ENCODE measurements at regions not wholly inside any gene's neighbourhood (a gene's known extent, or its start where the extent isn't known, plus 50 kb on each side); places are given as distances from the start of the nearest gene placed in this dataset.

DNA sequence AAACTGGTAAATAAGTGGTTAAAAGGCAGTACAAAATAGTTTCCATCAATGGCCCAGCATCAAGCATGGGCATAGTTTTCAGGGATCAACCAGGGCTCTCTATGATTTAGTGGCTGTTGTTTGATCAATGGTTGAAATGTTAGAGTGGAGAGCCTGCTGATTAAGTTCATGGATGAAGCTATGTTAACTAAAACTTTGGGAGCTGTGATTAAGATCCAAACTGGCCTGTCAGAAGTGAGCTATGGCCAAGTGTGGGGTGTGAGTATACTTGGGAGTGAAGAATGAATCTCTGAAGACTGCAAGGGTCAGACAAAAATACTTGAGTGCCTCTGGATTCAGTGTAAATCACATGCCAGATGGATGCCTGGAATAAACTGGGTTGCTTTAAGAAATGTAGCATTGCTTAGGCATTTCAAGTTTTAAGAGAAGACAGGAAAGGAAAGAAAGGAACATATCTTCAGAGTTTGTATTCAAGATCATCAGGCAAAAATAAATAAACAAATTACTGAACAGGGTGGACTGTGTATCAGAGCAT lies 422.2 kb upstream of the ADAMTS9 start:
- ChIA-PET SMC1A (ENCODE audit: uncharacterized antibody, unreplicated experiment) (no interaction called here), POLR2A (no interaction called here), RAD21 (ENCODE audit: unreplicated experiment) (no interaction called here), CTCF (no interaction called here)
- DNase-seq (ENCODE audit: low read depth, low spot score) (no peak), FAIRE-seq (no peak), ATAC-seq (no peak)
- Histone ChIP-seq H3K9ac (ENCODE audit: control insufficient read depth, insufficient read depth, low read length) (no peak overlapping the region), H3K4me3 (no peak overlapping the region), H3K4me1 (ENCODE audit: control insufficient read depth, insufficient read depth, low read length) (no peaks in the 10 kb centered on the region), H3K27ac (ENCODE audit: control insufficient read depth, insufficient read depth) (no peak overlapping the region), H3K27me3 (replicated peaks in 1 of 2; ENCODE audit: control insufficient read depth in 2 of 2, insufficient read depth in 2 of 2, low read length in 1 of 2) (no peaks in the 10 kb centered on the region), H2AFZ (ENCODE audit: control insufficient read depth, low read depth, low read length) (no peak overlapping the region), H3K9me3 (replicated peaks; ENCODE audit: control insufficient read depth, insufficient read depth, low read length) (no peaks in the 10 kb centered on the region), H3K4me2 (ENCODE audit: control insufficient read depth, insufficient read depth) (no peak overlapping the region), H3K79me2 (ENCODE audit: control insufficient read depth, insufficient read depth, low read length) (no peaks in the 10 kb centered on the region), H3K36me3 (ENCODE audit: control insufficient read depth in 2 of 2, insufficient read depth in 2 of 2, low read length in 1 of 2) (no peaks in the 10 kb centered on the region), H4K20me1 (ENCODE audit: control insufficient read depth, insufficient read depth) (no peaks in the 10 kb centered on the region)
- BruUV-seq (replicated peaks), result no TSS peak
- in situ Hi-C loops (cut with MboI) (no loop called here), intact Hi-C loops (cut with micrococcal nuclease; ENCODE audit: unreplicated experiment) (no loop called here)
- TF ChIP-seq ZNF24 (IDR thresholded peaks at IDR 0.05) (no peak), ZBTB40 (IDR thresholded peaks at IDR 0.05; ENCODE audit: borderline replicate concordance) (no peak), NFXL1 (IDR thresholded peaks at IDR 0.05; ENCODE audit: borderline replicate concordance) (no peak), ZZZ3 (IDR thresholded peaks at IDR 0.05; ENCODE audit: control insufficient read depth, insufficient read length, low read depth) (no peak), ZNF687 (IDR thresholded peaks at IDR 0.05) (no peak), STAT1 (conservative IDR thresholded peaks at IDR 0.05) (no peak), STAT3 (IDR thresholded peaks at IDR 0.05; ENCODE audit: low read depth, low read length) (no peak)
- TF ChIP-seq, protein P1, sequence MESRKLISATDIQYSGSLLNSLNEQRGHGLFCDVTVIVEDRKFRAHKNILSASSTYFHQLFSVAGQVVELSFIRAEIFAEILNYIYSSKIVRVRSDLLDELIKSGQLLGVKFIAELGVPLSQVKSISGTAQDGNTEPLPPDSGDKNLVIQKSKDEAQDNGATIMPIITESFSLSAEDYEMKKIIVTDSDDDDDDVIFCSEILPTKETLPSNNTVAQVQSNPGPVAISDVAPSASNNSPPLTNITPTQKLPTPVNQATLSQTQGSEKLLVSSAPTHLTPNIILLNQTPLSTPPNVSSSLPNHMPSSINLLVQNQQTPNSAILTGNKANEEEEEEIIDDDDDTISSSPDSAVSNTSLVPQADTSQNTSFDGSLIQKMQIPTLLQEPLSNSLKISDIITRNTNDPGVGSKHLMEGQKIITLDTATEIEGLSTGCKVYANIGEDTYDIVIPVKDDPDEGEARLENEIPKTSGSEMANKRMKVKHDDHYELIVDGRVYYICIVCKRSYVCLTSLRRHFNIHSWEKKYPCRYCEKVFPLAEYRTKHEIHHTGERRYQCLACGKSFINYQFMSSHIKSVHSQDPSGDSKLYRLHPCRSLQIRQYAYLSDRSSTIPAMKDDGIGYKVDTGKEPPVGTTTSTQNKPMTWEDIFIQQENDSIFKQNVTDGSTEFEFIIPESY (IDR thresholded peaks at IDR 0.05), result no peak
- TF ChIP-seq, protein P2, sequence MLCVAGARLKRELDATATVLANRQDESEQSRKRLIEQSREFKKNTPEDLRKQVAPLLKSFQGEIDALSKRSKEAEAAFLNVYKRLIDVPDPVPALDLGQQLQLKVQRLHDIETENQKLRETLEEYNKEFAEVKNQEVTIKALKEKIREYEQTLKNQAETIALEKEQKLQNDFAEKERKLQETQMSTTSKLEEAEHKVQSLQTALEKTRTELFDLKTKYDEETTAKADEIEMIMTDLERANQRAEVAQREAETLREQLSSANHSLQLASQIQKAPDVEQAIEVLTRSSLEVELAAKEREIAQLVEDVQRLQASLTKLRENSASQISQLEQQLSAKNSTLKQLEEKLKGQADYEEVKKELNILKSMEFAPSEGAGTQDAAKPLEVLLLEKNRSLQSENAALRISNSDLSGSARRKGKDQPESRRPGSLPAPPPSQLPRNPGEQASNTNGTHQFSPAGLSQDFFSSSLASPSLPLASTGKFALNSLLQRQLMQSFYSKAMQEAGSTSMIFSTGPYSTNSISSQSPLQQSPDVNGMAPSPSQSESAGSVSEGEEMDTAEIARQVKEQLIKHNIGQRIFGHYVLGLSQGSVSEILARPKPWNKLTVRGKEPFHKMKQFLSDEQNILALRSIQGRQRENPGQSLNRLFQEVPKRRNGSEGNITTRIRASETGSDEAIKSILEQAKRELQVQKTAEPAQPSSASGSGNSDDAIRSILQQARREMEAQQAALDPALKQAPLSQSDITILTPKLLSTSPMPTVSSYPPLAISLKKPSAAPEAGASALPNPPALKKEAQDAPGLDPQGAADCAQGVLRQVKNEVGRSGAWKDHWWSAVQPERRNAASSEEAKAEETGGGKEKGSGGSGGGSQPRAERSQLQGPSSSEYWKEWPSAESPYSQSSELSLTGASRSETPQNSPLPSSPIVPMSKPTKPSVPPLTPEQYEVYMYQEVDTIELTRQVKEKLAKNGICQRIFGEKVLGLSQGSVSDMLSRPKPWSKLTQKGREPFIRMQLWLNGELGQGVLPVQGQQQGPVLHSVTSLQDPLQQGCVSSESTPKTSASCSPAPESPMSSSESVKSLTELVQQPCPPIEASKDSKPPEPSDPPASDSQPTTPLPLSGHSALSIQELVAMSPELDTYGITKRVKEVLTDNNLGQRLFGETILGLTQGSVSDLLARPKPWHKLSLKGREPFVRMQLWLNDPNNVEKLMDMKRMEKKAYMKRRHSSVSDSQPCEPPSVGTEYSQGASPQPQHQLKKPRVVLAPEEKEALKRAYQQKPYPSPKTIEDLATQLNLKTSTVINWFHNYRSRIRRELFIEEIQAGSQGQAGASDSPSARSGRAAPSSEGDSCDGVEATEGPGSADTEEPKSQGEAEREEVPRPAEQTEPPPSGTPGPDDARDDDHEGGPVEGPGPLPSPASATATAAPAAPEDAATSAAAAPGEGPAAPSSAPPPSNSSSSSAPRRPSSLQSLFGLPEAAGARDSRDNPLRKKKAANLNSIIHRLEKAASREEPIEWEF (IDR thresholded peaks at IDR 0.05; ENCODE audit: insufficient replicate concordance, low read depth, low read length), result no peak

Data from GM12878 (cell line).